Suprapubic skin (tissue), 4 donors: ENCODE measurements at regions not wholly inside any gene's neighbourhood (a gene's known extent, or its start where the extent isn't known, plus 50 kb on each side); places are given as distances from the start of the nearest gene placed in this dataset.

ENCODE experiments used
- DNase-seq, 2 donors: peaks; one replicate each; pipeline ENCODE4 v3.0.0-alpha.2; 2019; ENCODE audit warnings: low spot score in 2 of 2
- H3K27ac ChIP-seq: fragments of 200-600 bp; sonication (generic); one replicate; pipeline ENCODE4 v1.5.1; 2019
- H3K27me3 ChIP-seq: fragments of 200-600 bp; sonication (generic); one replicate; pipeline ENCODE4 v1.5.1; 2019
- H3K36me3 ChIP-seq: fragments of 200-600 bp; sonication (generic); one replicate; pipeline ENCODE4 v1.5.1; 2019
- H3K4me1 ChIP-seq: fragments of 200-600 bp; sonication (generic); one replicate; pipeline ENCODE4 v1.5.1; 2019
- H3K4me3 ChIP-seq: fragments of 200-600 bp; sonication (generic); one replicate; pipeline ENCODE4 v1.5.1; 2019; ENCODE audit warnings: mild to moderate bottlenecking
- H3K9me3 ChIP-seq: fragments of 200-600 bp; sonication (generic); one replicate; pipeline ENCODE4 v1.5.1; 2019
- EP300 ChIP-seq: sonication (generic); formaldehyde crosslinking; IDR thresholded peaks from one replicate; pipeline ENCODE4 v1.6.1; 2017; ENCODE audit warnings: antibody characterized with exemption
- POLR2A ChIP-seq, 2 donors: fragments of 450-650 bp; IDR thresholded peaks; one replicate each; pipeline ENCODE4 v1.6.1; 2017; ENCODE audit warnings: antibody characterized with exemption in 2 of 2, mild to moderate bottlenecking in 2 of 2, moderate library complexity in 2 of 2
- POLR2AphosphoS5 ChIP-seq, 3 donors: sonication (generic); formaldehyde crosslinking; IDR thresholded peaks; one replicate each; pipeline ENCODE4 v1.6.1; 2017; ENCODE audit warnings: antibody characterized with exemption in 3 of 3
- WGBS: methylation state at CpG from one replicate; pipeline ENCODE4 v1.1.5; 2018; 5-methylcytosine and 5-hydroxymethylcytosine counted together
- TF ChIP-seq, protein P1 (sequence below), 2 donors: fragments of 200-600 bp in 1 of 2; fragments of 450-650 bp in 1 of 2; sonication (generic) in 1 of 2; IDR thresholded peaks; one replicate each; pipeline ENCODE4 v1.5.1; 2016 to 2019; ENCODE audit warnings: antibody characterized with exemption in 2 of 2, mild to moderate bottlenecking in 1 of 2, moderate library complexity in 1 of 2

DNA sequence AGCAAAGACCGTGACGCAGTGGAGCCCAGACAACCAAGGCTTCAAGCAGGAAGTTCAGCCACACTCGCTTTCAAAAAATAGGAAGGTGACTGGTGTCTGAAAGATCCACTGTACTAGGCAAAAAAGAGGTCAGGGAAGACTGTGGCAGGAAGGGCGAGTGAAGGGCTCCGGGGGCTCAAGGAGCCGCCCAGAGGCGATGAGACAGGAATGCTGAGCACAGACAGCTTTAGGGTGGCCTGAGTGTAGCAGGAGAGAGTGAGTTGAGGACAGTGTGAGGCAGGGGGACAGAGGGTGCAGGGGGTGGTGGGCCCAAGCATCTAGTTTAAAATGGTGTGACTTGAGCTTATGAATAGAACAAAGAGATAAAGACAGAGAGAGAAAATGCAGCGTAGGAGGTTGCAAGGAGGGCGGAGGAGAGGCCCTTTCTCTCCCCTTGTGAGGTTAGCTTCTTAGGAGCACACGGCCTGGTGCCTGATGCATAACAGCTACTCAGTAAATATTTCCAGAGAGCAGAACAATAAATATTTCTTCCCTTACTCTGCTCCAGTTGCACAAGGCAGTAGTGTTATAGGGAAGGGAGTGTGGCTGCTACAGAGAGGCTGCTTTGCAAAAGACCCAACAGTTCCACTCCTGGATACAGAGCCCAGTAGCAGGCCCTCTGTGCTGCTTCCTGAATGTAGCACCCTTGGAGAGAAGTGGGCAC, 789.7 kb upstream of the RAB6C start:
- peaks cover 19% of the 10 kb centered on the region for H3K4me1 ChIP-seq
- H3K27ac ChIP-seq = no peak overlapping the region
- DNase-seq = no peak
- H3K36me3 ChIP-seq = no peaks in the 10 kb centered on the region
- TF ChIP-seq, protein P1, sequence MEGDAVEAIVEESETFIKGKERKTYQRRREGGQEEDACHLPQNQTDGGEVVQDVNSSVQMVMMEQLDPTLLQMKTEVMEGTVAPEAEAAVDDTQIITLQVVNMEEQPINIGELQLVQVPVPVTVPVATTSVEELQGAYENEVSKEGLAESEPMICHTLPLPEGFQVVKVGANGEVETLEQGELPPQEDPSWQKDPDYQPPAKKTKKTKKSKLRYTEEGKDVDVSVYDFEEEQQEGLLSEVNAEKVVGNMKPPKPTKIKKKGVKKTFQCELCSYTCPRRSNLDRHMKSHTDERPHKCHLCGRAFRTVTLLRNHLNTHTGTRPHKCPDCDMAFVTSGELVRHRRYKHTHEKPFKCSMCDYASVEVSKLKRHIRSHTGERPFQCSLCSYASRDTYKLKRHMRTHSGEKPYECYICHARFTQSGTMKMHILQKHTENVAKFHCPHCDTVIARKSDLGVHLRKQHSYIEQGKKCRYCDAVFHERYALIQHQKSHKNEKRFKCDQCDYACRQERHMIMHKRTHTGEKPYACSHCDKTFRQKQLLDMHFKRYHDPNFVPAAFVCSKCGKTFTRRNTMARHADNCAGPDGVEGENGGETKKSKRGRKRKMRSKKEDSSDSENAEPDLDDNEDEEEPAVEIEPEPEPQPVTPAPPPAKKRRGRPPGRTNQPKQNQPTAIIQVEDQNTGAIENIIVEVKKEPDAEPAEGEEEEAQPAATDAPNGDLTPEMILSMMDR (IDR thresholded peaks at IDR 0.05) = no peak
- TF ChIP-seq POLR2AphosphoS5 (IDR thresholded peaks at IDR 0.05) (no peak), POLR2A (IDR thresholded peaks at IDR 0.05) (no peak), EP300 (no peak)
- H3K27me3 ChIP-seq = no peaks in the 10 kb centered on the region
- no peaks in the 10 kb centered on the region for H3K9me3 ChIP-seq
- WGBS = 80% methylated on average over 10 of the region's 10 CpGs
- H3K4me3 ChIP-seq = no peak overlapping the region

DNA sequence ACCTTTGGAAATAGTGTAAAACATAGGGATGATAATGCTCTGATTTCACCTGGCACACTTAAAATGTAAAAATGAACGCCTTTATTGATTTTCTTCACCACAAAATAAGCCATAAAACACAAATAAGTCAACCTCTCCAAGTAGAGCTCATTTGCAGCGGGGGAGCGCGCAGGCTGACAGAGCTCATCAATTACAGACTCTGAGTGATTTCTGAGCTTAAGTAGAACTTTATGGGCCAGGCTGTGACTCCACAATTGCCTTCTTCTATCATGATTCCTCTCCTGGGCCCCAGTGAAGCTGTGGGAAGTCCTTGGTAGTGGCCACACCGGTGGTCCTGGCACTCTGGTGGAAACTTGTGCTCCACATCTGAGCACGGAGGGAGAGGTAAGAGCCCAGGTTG, 789.0 kb upstream of the RAB6C start:
- no peaks in the 10 kb centered on the region for H3K36me3 ChIP-seq
- no peaks in the 10 kb centered on the region for H3K9me3 ChIP-seq
- H3K4me3 ChIP-seq = no peak overlapping the region
- H3K27ac ChIP-seq = no peak overlapping the region
- H3K4me1 ChIP-seq = peaks cover 19% of the 10 kb centered on the region
- TF ChIP-seq POLR2AphosphoS5 (IDR thresholded peaks at IDR 0.05) (no peak), POLR2A (IDR thresholded peaks at IDR 0.05) (no peak), EP300 (no peak)
- TF ChIP-seq, protein P1 (IDR thresholded peaks at IDR 0.05) = no peak
- DNase-seq = no peak
- H3K27me3 ChIP-seq = no peaks in the 10 kb centered on the region
- 86% methylated on average over 6 of the region's 6 CpGs for WGBS

DNA sequence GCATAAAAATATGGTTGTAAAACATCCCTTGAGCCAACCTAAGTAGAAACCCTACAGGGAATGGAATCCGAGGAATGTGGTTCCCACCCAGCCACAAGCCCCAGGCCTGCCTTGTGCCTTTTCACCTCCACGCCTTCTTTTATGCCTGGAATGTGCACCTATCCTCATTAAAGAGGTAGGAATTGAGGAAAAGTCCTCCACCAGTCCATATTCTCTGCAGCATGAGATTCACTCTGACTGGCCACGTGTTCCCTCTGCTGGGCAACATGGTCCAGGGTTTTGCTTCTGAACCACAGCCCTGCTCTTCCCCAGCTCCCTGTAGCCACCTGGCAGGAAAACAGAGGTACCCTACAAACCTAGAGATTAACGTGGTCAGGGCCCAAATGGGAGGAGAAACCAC, 787.9 kb upstream of the RAB6C start:
- DNase-seq = no peak
- Histone ChIP-seq H3K27ac (no peak overlapping the region), H3K36me3 (no peaks in the 10 kb centered on the region), H3K4me3 (no peak overlapping the region), H3K9me3 (no peaks in the 10 kb centered on the region), H3K4me1 (peaks cover 19% of the 10 kb centered on the region), H3K27me3 (no peaks in the 10 kb centered on the region)
- TF ChIP-seq POLR2A (IDR thresholded peaks at IDR 0.05) = no peak
- TF ChIP-seq EP300 = no peak
- TF ChIP-seq, protein P1 (IDR thresholded peaks at IDR 0.05) = no peak
- TF ChIP-seq POLR2AphosphoS5 (IDR thresholded peaks at IDR 0.05) = no peak
- 38% methylated on average over 4 of the region's 4 CpGs for WGBS

DNA sequence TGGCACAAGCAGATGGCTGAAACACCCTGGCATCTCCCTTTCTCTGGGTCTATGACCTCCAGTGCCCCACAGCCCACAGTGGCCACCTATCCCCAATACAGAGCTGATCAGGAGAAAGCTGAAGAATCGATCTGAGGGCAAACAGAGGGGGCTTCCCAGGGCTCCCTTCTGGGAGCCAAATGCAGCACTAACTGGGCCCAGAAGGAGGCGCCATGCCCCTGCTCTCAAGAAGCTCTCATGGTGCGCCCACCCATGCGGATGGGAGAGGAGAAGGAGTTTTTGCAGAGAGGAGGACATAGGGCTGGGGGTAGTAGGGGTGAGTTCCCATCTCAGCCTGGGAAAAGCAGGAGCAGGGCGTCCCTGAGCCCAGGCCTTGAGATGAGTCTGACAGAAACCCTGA, 787.3 kb upstream of the RAB6C start:
- TF ChIP-seq POLR2A (IDR thresholded peaks at IDR 0.05) (no peak), POLR2AphosphoS5 (IDR thresholded peaks at IDR 0.05) (no peak), EP300 (no peak)
- TF ChIP-seq, protein P1 (IDR thresholded peaks at IDR 0.05) = no peak
- Histone ChIP-seq H3K27me3 (no peaks in the 10 kb centered on the region), H3K36me3 (no peaks in the 10 kb centered on the region), H3K4me1 (peaks cover 19% of the 10 kb centered on the region), H3K27ac (no peak overlapping the region), H3K4me3 (no peak overlapping the region), H3K9me3 (no peaks in the 10 kb centered on the region)
- no peak for DNase-seq
- WGBS = 90% methylated on average over 4 of the region's 5 CpGs

DNA sequence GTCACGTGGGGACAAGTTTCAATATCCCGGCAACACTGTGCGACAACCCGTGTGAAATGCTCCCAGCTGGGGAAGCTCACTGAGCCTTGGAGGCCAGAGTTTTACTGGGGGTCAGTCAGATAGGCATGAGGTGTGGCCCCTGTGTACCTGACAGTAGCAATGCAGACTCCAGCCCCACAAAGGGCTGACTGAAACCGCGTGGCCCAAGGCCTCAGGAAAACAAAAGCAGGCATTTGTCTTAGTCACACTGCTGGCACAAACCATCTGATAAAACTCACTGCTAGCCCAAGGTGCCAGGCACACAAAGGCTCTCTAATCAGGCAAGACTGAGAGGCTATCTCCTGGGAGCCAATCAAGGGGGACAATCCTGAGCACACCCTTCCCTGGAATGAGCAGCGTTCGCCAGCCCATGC, 786.6 kb upstream of the RAB6C start:
- H3K4me1 ChIP-seq = peaks cover 19% of the 10 kb centered on the region
- no peak overlapping the region for H3K4me3 ChIP-seq
- no peak for DNase-seq
- no peak overlapping the region for H3K27ac ChIP-seq
- H3K9me3 ChIP-seq = no peaks in the 10 kb centered on the region
- H3K36me3 ChIP-seq = no peaks in the 10 kb centered on the region
- no peaks in the 10 kb centered on the region for H3K27me3 ChIP-seq
- no peak for TF ChIP-seq POLR2A (IDR thresholded peaks at IDR 0.05)
- no peak for TF ChIP-seq EP300
- no peak for TF ChIP-seq POLR2AphosphoS5 (IDR thresholded peaks at IDR 0.05)
- TF ChIP-seq, protein P1 (IDR thresholded peaks at IDR 0.05) = no peak
- 72% methylated on average over 6 of the region's 8 CpGs for WGBS
